HCT116 (cell line): ENCODE measurements at regions not wholly inside any gene's neighbourhood (a gene's known extent, or its start where the extent isn't known, plus 50 kb on each side); places are given as distances from the start of the nearest gene placed in this dataset.

Source experiments
- ATAC-seq: fragments of 200-7000 bp; cut with Tn5 transposase; 2 replicates; pipeline ENCODE4 v1.9.1; 2020; ENCODE audit warnings: mild to moderate bottlenecking, moderate library complexity
- BruUV-seq: library from RNA; stranded (reverse); fragments of 400-500 nt; replicated peaks from 2 replicates; lab custom pipeline; 2021; lab: Mats Ljungman, UMichigan
- CTCF ChIA-PET: fragments of 300-600 bp; sonication (Branson Sonifier 250); formaldehyde crosslinking; loops from one replicate; lab custom pipeline; 2021; ENCODE audit warnings: antibody characterized with exemption; lab: Charles Lee
- POLR2A ChIA-PET: fragments of 300-600, 350-600 bp; sonication (Branson Sonifier 250); formaldehyde crosslinking; loops from one replicate; lab custom pipeline; 2021; ENCODE audit warnings: antibody characterized with exemption; lab: Charles Lee
- RAD21 ChIA-PET, 2 experiments: fragments of 300-600 bp; sonication (Branson Sonifier 250); formaldehyde crosslinking; loops; one replicate each; lab custom pipeline; 2023; ENCODE audit warnings: low total read pairs in 2 of 2; ENCODE audit not compliant: uncharacterized antibody in 2 of 2, unreplicated experiment in 2 of 2, low non-redundant PET in 1 of 2; lab: Charles Lee
- DNase-seq: peaks from one replicate; pipeline ENCODE4 v3.0.0-alpha.2; 2010; ENCODE audit warnings: low read depth, low spot score
- H2AFZ ChIP-seq: fragments of 200-600 bp; shearing (Covaris generic), sonication (generic); 2 replicates; pipeline ENCODE4 v1.6.1; 2017; ENCODE audit warnings: low read depth, mixed run types, mixed read lengths, antibody characterized with exemption, low read length; ENCODE audit not compliant: poor library complexity, severe bottlenecking
- H3K27ac ChIP-seq: 2 replicates; pipeline ENCODE4 v1.5.1; 2012; ENCODE audit warnings: low read depth, low read length
- H3K27me3 ChIP-seq: fragments of 200-600 bp; sonication (generic); 2 replicates; pipeline ENCODE4 v1.6.1; 2016; ENCODE audit warnings: mixed run types, low read length, mixed read lengths; ENCODE audit not compliant: insufficient read depth
- H3K36me3 ChIP-seq, 2 experiments: fragments of 200-500 bp in 1 of 2; fragments of 200-600 bp in 1 of 2; sonication (Bioruptor generic) in 1 of 2; sonication (generic) in 1 of 2; 2 replicates each; pipeline versions ENCODE4 v1.5.1 to v1.6.1; 2014 to 2016; ENCODE audit warnings: low read length in 2 of 2, inconsistent platforms in 1 of 2, mixed read lengths in 1 of 2, mixed run types in 1 of 2; ENCODE audit not compliant: insufficient read depth in 2 of 2, control insufficient read depth in 1 of 2
- H3K4me1 ChIP-seq, 2 experiments: fragments of 200-600 bp in 1 of 2; sonication (generic) in 1 of 2; 2 replicates each; pipeline versions ENCODE4 v1.5.1 to v1.6.1; 2012 to 2017; ENCODE audit warnings: low read length in 2 of 2, inconsistent platforms in 1 of 2, mild to moderate bottlenecking in 1 of 2, mixed read lengths in 1 of 2, mixed run types in 1 of 2, moderate library complexity in 1 of 2; ENCODE audit not compliant: insufficient read depth in 2 of 2, control insufficient read depth in 1 of 2
- H3K4me2 ChIP-seq: fragments of 200-600 bp; sonication (generic); 2 replicates; pipeline ENCODE4 v1.6.1; 2017; ENCODE audit warnings: mixed run types, low read length, mixed read lengths
- H3K4me3 ChIP-seq, 2 experiments: fragments of 200-600 bp in 1 of 2; sonication (generic) in 1 of 2; replicated peaks in 1 of 2; 2 replicates each; pipeline ENCODE4 v1.5.1; 2011 to 2016; ENCODE audit warnings: low read length in 2 of 2, control low read depth in 1 of 2, low read depth in 1 of 2, mild to moderate bottlenecking in 1 of 2, mixed read lengths in 1 of 2, mixed run types in 1 of 2
- H3K79me2 ChIP-seq: fragments of 200-600 bp; sonication (generic); 2 replicates; pipeline ENCODE4 v1.6.1; 2017; ENCODE audit warnings: mild to moderate bottlenecking, mixed run types, low read length, moderate library complexity, mixed read lengths; ENCODE audit not compliant: insufficient read depth
- H3K9ac ChIP-seq: fragments of 200-600 bp; sonication (generic); 2 replicates; pipeline ENCODE4 v1.6.1; 2016; ENCODE audit warnings: low read length, mixed read lengths
- H3K9me2 ChIP-seq: fragments of 200-600 bp; sonication (generic), shearing (Covaris generic); 2 replicates; pipeline ENCODE4 v1.6.1; 2017; ENCODE audit warnings: mixed run types, mild to moderate bottlenecking, moderate library complexity; ENCODE audit not compliant: insufficient read depth
- H3K9me3 ChIP-seq, 2 experiments: fragments of 200-500 bp in 1 of 2; fragments of 200-600 bp in 1 of 2; sonication (Bioruptor generic) in 1 of 2; sonication (generic) in 1 of 2; 2 replicates each; pipeline ENCODE4 v1.6.1; 2014 to 2017; ENCODE audit warnings: low read length in 2 of 2, mixed read lengths in 2 of 2, inconsistent platforms in 1 of 2, low read depth in 1 of 2, mild to moderate bottlenecking in 1 of 2, mixed run types in 1 of 2, moderate library complexity in 1 of 2; ENCODE audit not compliant: control insufficient read depth in 1 of 2, insufficient read depth in 1 of 2
- H4K20me1 ChIP-seq: fragments of 200-600 bp; sonication (generic), shearing (Covaris generic); 2 replicates; pipeline ENCODE4 v1.6.1; 2017; ENCODE audit warnings: mixed run types, mild to moderate bottlenecking, moderate library complexity; ENCODE audit not compliant: insufficient read depth
- ATF3 ChIP-seq: IDR thresholded peaks from 2 replicates; pipeline ENCODE4 v1.6.1; 2012
- CBX3 ChIP-seq: IDR thresholded peaks from 2 replicates; pipeline ENCODE4 v1.6.1; 2012; ENCODE audit warnings: low read depth
- CEBPB ChIP-seq: IDR thresholded peaks from 2 replicates; pipeline ENCODE4 v1.6.1; 2012; ENCODE audit warnings: low read depth
- ELF1 ChIP-seq: IDR thresholded peaks from 2 replicates; pipeline ENCODE4 v1.6.1; 2012; ENCODE audit warnings: low read depth, borderline replicate concordance
- EZH2 ChIP-seq: fragments of 200-600 bp; sonication (generic); IDR thresholded peaks from 2 replicates; pipeline ENCODE4 v1.6.1; 2017; ENCODE audit warnings: antibody characterized with exemption, mixed run types
- EZH2phosphoT487 ChIP-seq: fragments of 200-600 bp; IDR thresholded peaks from 2 replicates; pipeline ENCODE4 v1.6.1; 2018; ENCODE audit warnings: antibody characterized with exemption, borderline replicate concordance
- FOSL1 ChIP-seq: IDR thresholded peaks from 2 replicates; pipeline ENCODE4 v1.6.1; 2012; ENCODE audit warnings: low read depth
- JUND ChIP-seq: IDR thresholded peaks from 2 replicates; pipeline ENCODE4 v1.6.1; 2012
- POLR2A ChIP-seq: IDR thresholded peaks from 2 replicates; pipeline ENCODE4 v1.7.0; 2011; ENCODE audit warnings: borderline replicate concordance; ENCODE audit not compliant: insufficient read depth, insufficient read length; ENCODE audit errors: extremely low read depth
- POLR2AphosphoS5 ChIP-seq: IDR thresholded peaks from 2 replicates; pipeline ENCODE4 v1.6.1; 2011; ENCODE audit warnings: mild to moderate bottlenecking, low read depth, low read length, moderate library complexity
- RAD21 ChIP-seq: IDR thresholded peaks from 2 replicates; pipeline ENCODE4 v1.6.1; 2012; ENCODE audit warnings: low read depth, mild to moderate bottlenecking
- SRF ChIP-seq: IDR thresholded peaks from 2 replicates; pipeline ENCODE4 v1.6.1; 2012; ENCODE audit warnings: low read depth
- TCF7L2 ChIP-seq: IDR thresholded peaks from 2 replicates; pipeline ENCODE4 v1.7.0; 2011; ENCODE audit warnings: borderline replicate concordance, inconsistent platforms; ENCODE audit not compliant: insufficient read depth, insufficient read length; ENCODE audit errors: extremely low read depth
- YY1 ChIP-seq: IDR thresholded peaks from 2 replicates; pipeline ENCODE4 v1.6.1; 2011; ENCODE audit warnings: low read length, low read depth, moderate library complexity, mild to moderate bottlenecking; ENCODE audit not compliant: insufficient replicate concordance; ENCODE audit errors: extremely low read depth
- ZBTB33 ChIP-seq: IDR thresholded peaks from 2 replicates; pipeline ENCODE4 v1.6.1; 2011; ENCODE audit warnings: mild to moderate bottlenecking, low read length, moderate library complexity; ENCODE audit not compliant: insufficient replicate concordance; ENCODE audit errors: extremely low read depth
- intact Hi-C: fragments of 100-400 bp; cut with micrococcal nuclease; formaldehyde crosslinking; loops from 2 replicates; pipeline ENCODE4 v1.10.0; 2022

GRCh38 chr20:47861116-47861515 lies 75.8 kb upstream of the SULF2 start:
- DNase-seq = no peak
- no peaks in the 10 kb centered on the region for H4K20me1 ChIP-seq
- ATAC-seq = no peak
- no peak overlapping the region for H3K4me3 ChIP-seq
- CTCF ChIA-PET = no interaction called here
- BruUV-seq = no TSS peak
- peaks cover 0 to 7% of the 10 kb centered on the region in 2 experiments; a peak in 1 of 4 replicates for H3K4me1 ChIP-seq
- POLR2A ChIA-PET = no interaction called here
- RAD21 ChIA-PET = interaction anchor here in 1 of 2 experiments (1.1 kb wide), 1 partner anchor 435 kb away, joined by 3 read pairs; no protein-coding TSS in a partner anchor
- peaks cover 29% of the 10 kb centered on the region; the same call in 1 of the 2 replicates for H3K27me3 ChIP-seq
- intact Hi-C loops = no loop called here
- H3K4me2 ChIP-seq = no peak overlapping the region
- H3K36me3 ChIP-seq = no peaks in the 10 kb centered on the region
- H3K27ac ChIP-seq = no peak overlapping the region
- H3K9me2 ChIP-seq = no peaks in the 10 kb centered on the region
- H3K9ac ChIP-seq = no peak overlapping the region
- TF ChIP-seq EZH2 = no peak
- TF ChIP-seq TCF7L2 = no peak
- TF ChIP-seq CEBPB = no peak
- TF ChIP-seq EZH2phosphoT487 = no peak
- TF ChIP-seq POLR2A = no peak
- TF ChIP-seq YY1 = no peak
- TF ChIP-seq ATF3 = no peak
- TF ChIP-seq POLR2AphosphoS5 = no peak
- no peaks in the 10 kb centered on the region for H3K79me2 ChIP-seq
- no peaks in the 10 kb centered on the region for H3K9me3 ChIP-seq
- no peak overlapping the region for H2AFZ ChIP-seq

GRCh38 chr20:47860049-47860830 lies 75.0 kb upstream of the SULF2 start:
- intact Hi-C loops = no loop called here
- no peak for TF ChIP-seq ZBTB33
- TF ChIP-seq EZH2phosphoT487 = no peak
- TF ChIP-seq CEBPB = no peak
- TF ChIP-seq JUND = no peak
- no peak for TF ChIP-seq RAD21
- no peak for TF ChIP-seq CBX3
- no peak for TF ChIP-seq EZH2
- TF ChIP-seq YY1 = no peak
- no peak for TF ChIP-seq FOSL1
- TF ChIP-seq ATF3 = no peak
- no peak for TF ChIP-seq SRF
- no peak for TF ChIP-seq POLR2AphosphoS5
- no peak for TF ChIP-seq ELF1
- no peak for TF ChIP-seq TCF7L2
- TF ChIP-seq POLR2A = no peak
- TF ChIP-seq, all 23 proteins: peak for 0
- Histone ChIP-seq H3K9me2 (no peaks in the 10 kb centered on the region), H3K79me2 (no peaks in the 10 kb centered on the region), H3K9me3 (no peaks in the 10 kb centered on the region), H3K4me3 (no peak overlapping the region), H3K27me3 (peaks cover 22% of the 10 kb centered on the region; the same call in 1 of the 2 replicates), H3K9ac (no peak overlapping the region), H3K4me2 (no peak overlapping the region), H2AFZ (no peak overlapping the region), H3K36me3 (no peaks in the 10 kb centered on the region), H3K4me1 (peaks cover 0 to 7% of the 10 kb centered on the region in 2 experiments; a peak in 1 of 4 replicates), H4K20me1 (no peaks in the 10 kb centered on the region), H3K27ac (no peak overlapping the region)
- ChIA-PET RAD21 (no interaction called here), POLR2A (no interaction called here), CTCF (no interaction called here)
- DNase-seq = no peak
- no peak for ATAC-seq
- BruUV-seq = no TSS peak
